ENCODE measurements at regions not wholly inside any gene's neighbourhood (a gene's known extent, or its start where the extent isn't known, plus 50 kb on each side); places are given as distances from the start of the nearest gene placed in this dataset.

GRCh38 chr13:40109351-40109844 lies 453.9 kb downstream of the COG6 start:
- DNase-seq = no peak

GRCh38 chr13:40113643-40114304 lies 458.3 kb downstream of the COG6 start:
- DNase-seq = no peak

GRCh38 chr13:40114305-40114896 lies 458.9 kb downstream of the COG6 start:
- peak in 6 of 51 donors; percentile 6 to 21 (median 17) for DNase-seq

GRCh38 chr13:40115426-40115825 lies 460.0 kb downstream of the COG6 start:
- peak in 2 of 51 donors; percentile 2 to 6 for DNase-seq

GRCh38 chr13:40116008-40116407 lies 460.5 kb downstream of the COG6 start:
- DNase-seq = no peak

GRCh38 chr13:40118337-40118736 lies 462.9 kb downstream of the COG6 start:
- DNase-seq = no peak

- DNase-seq = no peak
These were observed 464.4 kb downstream of the COG6 start for GRCh38 chr13:40119852-40120251.

- DNase-seq = no peak
These were observed 464.8 kb downstream of the COG6 start for GRCh38 chr13:40120288-40120687.

- DNase-seq = no peak
These were observed 465.3 kb downstream of the COG6 start for GRCh38 chr13:40120781-40121180.

- DNase-seq = no peak
These were observed 466.3 kb downstream of the COG6 start for GRCh38 chr13:40121722-40122121.

- no peak for DNase-seq
These were observed 468.6 kb downstream of the COG6 start for GRCh38 chr13:40123962-40124632.

GRCh38 chr13:40124633-40125015 lies 469.2 kb downstream of the COG6 start:
- DNase-seq = no peak

GRCh38 chr13:40125336-40125735 lies 469.9 kb downstream of the COG6 start:
- no peak for DNase-seq

GRCh38 chr13:40126306-40127085 lies 471.0 kb downstream of the COG6 start:
- DNase-seq = no peak

GRCh38 chr13:40127476-40127875 lies 472.0 kb downstream of the COG6 start:
- DNase-seq = no peak

GRCh38 chr13:40127925-40128324 lies 472.5 kb downstream of the COG6 start:
- no peak for DNase-seq

GRCh38 chr13:40129467-40129866 lies 474.0 kb downstream of the COG6 start:
- DNase-seq = no peak

GRCh38 chr13:40130871-40131636 lies 475.6 kb downstream of the COG6 start:
- DNase-seq = no peak

GRCh38 chr13:40132249-40132648 lies 476.8 kb downstream of the COG6 start:
- DNase-seq = no peak

- no peak for DNase-seq
These were observed 481.4 kb downstream of the COG6 start for GRCh38 chr13:40136896-40137295.

- DNase-seq = no peak
These were observed 481.9 kb downstream of the COG6 start for GRCh38 chr13:40137400-40137799.
